ENCODE measurements at regions not wholly inside any gene's neighbourhood (a gene's known extent, or its start where the extent isn't known, plus 50 kb on each side); places are given as distances from the start of the nearest gene placed in this dataset.

GRCh38 chr11:114909866-114910265 lies 231.5 kb downstream of the NXPE2 start:
- no peak overlapping the region for H3K4me3 ChIP-seq
- DNase-seq = no peak
- intact Hi-C loops (cut with DNase I) = no loop called here
- H3K27me3 ChIP-seq = no peaks in the 10 kb centered on the region
- H3K36me3 ChIP-seq = no peaks in the 10 kb centered on the region
- no peaks in the 10 kb centered on the region for H3K4me1 ChIP-seq
- TF ChIP-seq POLR2AphosphoS5 (IDR thresholded peaks at IDR 0.05) (no peak), EP300 (IDR thresholded peaks at IDR 0.05) (no peak), POLR2A (IDR thresholded peaks at IDR 0.05) (no peak), CTCF (IDR thresholded peaks at IDR 0.05) (no peak)
- no peak overlapping the region for H3K27ac ChIP-seq
- WGBS, 2 donors = 69 to 76% methylated on average over 3 of the region's 3 CpGs
- H3K9me3 ChIP-seq = no peaks in the 10 kb centered on the region

GRCh38 chr11:114912826-114913225 lies 234.5 kb downstream of the NXPE2 start:
- Histone ChIP-seq H3K27me3 (no peaks in the 10 kb centered on the region), H3K36me3 (no peaks in the 10 kb centered on the region), H3K9me3 (no peaks in the 10 kb centered on the region), H3K27ac (no peak overlapping the region), H3K4me3 (no peak overlapping the region), H3K4me1 (no peaks in the 10 kb centered on the region)
- TF ChIP-seq POLR2AphosphoS5 (IDR thresholded peaks at IDR 0.05) (no peak), POLR2A (IDR thresholded peaks at IDR 0.05) (no peak), CTCF (IDR thresholded peaks at IDR 0.05) (no peak), EP300 (IDR thresholded peaks at IDR 0.05) (no peak)
- WGBS, 2 donors = 86 to 88% methylated on average over 4 of the region's 4 CpGs
- intact Hi-C loops (cut with DNase I) = no loop called here
- DNase-seq = no peak

GRCh38 chr11:114914231-114915005 lies 236.1 kb downstream of the NXPE2 start:
- Histone ChIP-seq H3K27ac (no peak overlapping the region), H3K4me1 (no peaks in the 10 kb centered on the region), H3K4me3 (no peak overlapping the region), H3K27me3 (no peaks in the 10 kb centered on the region), H3K36me3 (no peaks in the 10 kb centered on the region), H3K9me3 (no peaks in the 10 kb centered on the region)
- intact Hi-C loops (cut with DNase I) = no loop called here
- no peak for DNase-seq
- TF ChIP-seq POLR2AphosphoS5 (IDR thresholded peaks at IDR 0.05) (no peak), CTCF (IDR thresholded peaks at IDR 0.05) (no peak), POLR2A (IDR thresholded peaks at IDR 0.05) (no peak)
- 89 to 97% methylated on average over 1 of the region's 1 CpG for WGBS, 2 donors

GRCh38 chr11:114915871-114916805 lies 237.8 kb downstream of the NXPE2 start:
- H3K9me3 ChIP-seq = no peaks in the 10 kb centered on the region
- H3K27ac ChIP-seq = no peak overlapping the region
- DNase-seq = no peak
- H3K27me3 ChIP-seq = no peaks in the 10 kb centered on the region
- WGBS, 2 donors = 82% methylated on average over 13 of the region's 13 CpGs
- TF ChIP-seq POLR2A (IDR thresholded peaks at IDR 0.05) (no peak), POLR2AphosphoS5 (IDR thresholded peaks at IDR 0.05) (no peak), CTCF (IDR thresholded peaks at IDR 0.05) (no peak), EP300 (IDR thresholded peaks at IDR 0.05) (no peak)
- no peak overlapping the region for H3K4me3 ChIP-seq
- H3K36me3 ChIP-seq = no peaks in the 10 kb centered on the region
- H3K4me1 ChIP-seq = no peaks in the 10 kb centered on the region
- intact Hi-C loops (cut with DNase I) = no loop called here
